ENCODE measurements at regions not wholly inside any gene's neighbourhood (a gene's known extent, or its start where the extent isn't known, plus 50 kb on each side); places are given as distances from the start of the nearest gene placed in this dataset.

- DNase-seq (ENCODE audit: low spot score): no peak
Measured at GRCh38 chrX:120819126-120819525, 56.5 kb downstream of the CT47B1 start.

- DNase-seq (ENCODE audit: low spot score): no peak
Measured at GRCh38 chrX:120813982-120814381, 61.7 kb downstream of the CT47B1 start.

GRCh38 chrX:120801426-120801825 is 74.2 kb downstream of the CT47B1 start:
- DNase-seq (ENCODE audit: low spot score): no peak

GRCh38 chrX:120797188-120797851 is 78.3 kb downstream of the CT47B1 start:
- no peak for DNase-seq (ENCODE audit: low spot score)

GRCh38 chrX:120795301-120795700 is 80.4 kb downstream of the CT47B1 start:
- no peak for DNase-seq (ENCODE audit: low spot score)

GRCh38 chrX:120794525-120794975 is 81.1 kb downstream of the CT47B1 start:
- no peak for DNase-seq (ENCODE audit: low spot score)

GRCh38 chrX:120793098-120793497 is 82.6 kb downstream of the CT47B1 start:
- no peak for DNase-seq (ENCODE audit: low spot score)

GRCh38 chrX:120791013-120791643 is 84.5 kb downstream of the CT47B1 start:
- peak; percentile 57 for DNase-seq (ENCODE audit: low spot score)

GRCh38 chrX:120790552-120790951 is 85.1 kb downstream of the CT47B1 start:
- DNase-seq (ENCODE audit: low spot score): no peak

- DNase-seq (ENCODE audit: low spot score): peak; percentile 80
Measured at GRCh38 chrX:120790118-120790517, 85.5 kb downstream of the CT47B1 start.

GRCh38 chrX:120781403-120781802 is 94.3 kb downstream of the CT47B1 start:
- peak; percentile 31 for DNase-seq (ENCODE audit: low spot score)

GRCh38 chrX:120775959-120776358 is 99.7 kb downstream of the CT47B1 start:
- no peak for DNase-seq (ENCODE audit: low spot score)

- no peak for DNase-seq (ENCODE audit: low spot score)
Measured at GRCh38 chrX:120774606-120775005, 101.1 kb downstream of the CT47B1 start.

- no peak for DNase-seq (ENCODE audit: low spot score)
Measured at GRCh38 chrX:120773801-120774200, 101.9 kb downstream of the CT47B1 start.

GRCh38 chrX:120769576-120770341 is 105.9 kb downstream of the CT47B1 start:
- DNase-seq (ENCODE audit: low spot score): peak; percentile 63

- peak; percentile 40 for DNase-seq (ENCODE audit: low spot score)
Measured at GRCh38 chrX:120768681-120769080, 107.0 kb downstream of the CT47B1 start.

- DNase-seq (ENCODE audit: low spot score): no peak
Measured at GRCh38 chrX:120768254-120768653, 107.4 kb downstream of the CT47B1 start.

- DNase-seq (ENCODE audit: low spot score): no peak
Measured at GRCh38 chrX:120763269-120763668, 112.4 kb downstream of the CT47B1 start.

GRCh38 chrX:120761810-120762209 is 113.9 kb downstream of the CT47B1 start:
- DNase-seq (ENCODE audit: low spot score): no peak

GRCh38 chrX:120759685-120760084 is 116.0 kb downstream of the CT47B1 start:
- no peak for DNase-seq (ENCODE audit: low spot score)

GRCh38 chrX:120755066-120755846 is 120.4 kb downstream of the CT47B1 start:
- DNase-seq (ENCODE audit: low spot score): no peak

Data from RKO (cell line).